HEK293T (cell line): ENCODE measurements at regions not wholly inside any gene's neighbourhood (a gene's known extent, or its start where the extent isn't known, plus 50 kb on each side); places are given as distances from the start of the nearest gene placed in this dataset.

Source experiments
- CTCF ChIA-PET: fragments of 350-600 bp; formaldehyde crosslinking; extraction: SDS; loops from one replicate; lab custom pipeline; 2021; ENCODE audit warnings: antibody characterized with exemption, inconsistent platforms; lab: Yijun Ruan, JAX
- POLR2A ChIA-PET: fragments of 350-600 bp; formaldehyde crosslinking; extraction: SDS; loops from one replicate; lab custom pipeline; 2020; ENCODE audit warnings: antibody characterized with exemption, inconsistent platforms; lab: Yijun Ruan, JAX
- DNase-seq: peaks from one replicate; pipeline ENCODE4 v3.0.0; 2012; ENCODE audit warnings: mixed read lengths; ENCODE audit errors: extremely low spot score
- ARNT ChIP-seq: fragments of 450-650 bp; IDR thresholded peaks from 2 replicates; pipeline ENCODE4 v1.6.1; 2017; ENCODE audit warnings: mild to moderate bottlenecking
- BHLHE40 ChIP-seq: fragments of 450-650 bp; IDR thresholded peaks from 2 replicates; pipeline ENCODE4 v1.6.1; 2016; ENCODE audit warnings: mild to moderate bottlenecking, moderate library complexity, borderline replicate concordance
- CTBP1 ChIP-seq: fragments of 450-650 bp; IDR thresholded peaks from 2 replicates; pipeline ENCODE4 v1.6.1; 2016; ENCODE audit warnings: borderline replicate concordance
- ELF4 ChIP-seq: fragments of 450-650 bp; IDR thresholded peaks from 2 replicates; pipeline ENCODE4 v1.6.1; 2017; ENCODE audit warnings: antibody characterized with exemption
- FOXA1 ChIP-seq: fragments of 450-650 bp; IDR thresholded peaks from 2 replicates; pipeline ENCODE4 v1.6.1; 2016; ENCODE audit warnings: mild to moderate bottlenecking
- FOXK2 ChIP-seq: fragments of 450-650 bp; IDR thresholded peaks from 2 replicates; pipeline ENCODE4 v1.6.1; 2016; ENCODE audit warnings: mild to moderate bottlenecking
- FOXM1 ChIP-seq: fragments of 450-650 bp; IDR thresholded peaks from 2 replicates; pipeline ENCODE4 v1.6.1; 2017; ENCODE audit warnings: mild to moderate bottlenecking, borderline replicate concordance
- HDGF ChIP-seq: fragments of 450-650 bp; IDR thresholded peaks from 2 replicates; pipeline ENCODE4 v1.6.1; 2017; ENCODE audit warnings: antibody characterized with exemption, borderline replicate concordance
- L3MBTL2 ChIP-seq: fragments of 450-650 bp; conservative IDR thresholded peaks from 2 replicates; pipeline ENCODE4 v1.6.1; 2016; ENCODE audit warnings: mild to moderate bottlenecking
- LEF1 ChIP-seq: fragments of 450-650 bp; IDR thresholded peaks from 2 replicates; pipeline ENCODE4 v1.6.1; 2017; ENCODE audit warnings: mild to moderate bottlenecking, borderline replicate concordance
- NFRKB ChIP-seq: fragments of 450-650 bp; IDR thresholded peaks from 2 replicates; pipeline ENCODE4 v1.6.1; 2016; ENCODE audit warnings: mild to moderate bottlenecking, moderate library complexity
- PKNOX1 ChIP-seq: fragments of 450-650 bp; IDR thresholded peaks from 2 replicates; pipeline ENCODE4 v1.6.1; 2016
- SP1 ChIP-seq: fragments of 450-650 bp; IDR thresholded peaks from 2 replicates; pipeline ENCODE4 v1.6.1; 2017
- SUZ12 ChIP-seq: fragments of 450-650 bp; IDR thresholded peaks from 2 replicates; pipeline ENCODE4 v1.6.1; 2016; ENCODE audit warnings: mild to moderate bottlenecking
- TARDBP ChIP-seq: fragments of 450-650 bp; IDR thresholded peaks from 2 replicates; pipeline ENCODE4 v1.6.1; 2016
- ZNF384 ChIP-seq: fragments of 450-650 bp; IDR thresholded peaks from 2 replicates; pipeline ENCODE4 v1.6.1; 2016

DNA sequence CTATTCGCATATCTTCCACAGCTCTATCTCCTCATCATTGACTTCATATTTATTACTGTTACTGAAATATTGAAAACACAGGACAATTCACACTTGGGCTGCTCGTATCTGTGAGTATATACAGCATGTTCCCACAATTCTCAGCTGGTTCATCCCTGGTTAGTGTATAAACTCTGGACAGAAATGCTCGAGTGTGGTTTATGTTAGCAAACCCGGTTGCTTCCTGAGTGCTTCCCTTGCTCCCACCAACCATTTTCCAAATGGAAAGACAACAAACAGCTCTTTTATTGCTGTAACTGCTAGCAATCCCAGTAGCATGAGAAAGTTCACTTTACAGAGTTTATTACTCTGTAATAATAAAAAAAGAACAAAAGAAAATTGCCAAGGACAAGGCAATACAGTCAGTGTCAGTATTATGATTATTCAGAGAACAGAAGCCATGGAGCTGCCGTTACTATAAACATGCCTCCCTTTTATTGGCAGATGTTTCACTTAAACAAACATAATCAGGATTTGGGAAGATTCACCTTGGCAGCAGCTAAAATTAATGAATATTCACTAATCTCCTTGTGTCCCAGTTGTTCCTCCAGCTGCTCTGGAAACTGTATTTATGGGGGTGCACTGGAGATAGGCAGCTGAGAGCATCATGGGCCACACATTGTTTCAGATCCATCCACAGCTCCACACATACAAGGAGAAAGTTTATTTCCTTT lies 134.1 kb upstream of the GUCY1A1 start:
- no peak for DNase-seq
- TF ChIP-seq BHLHE40 (no peak), PKNOX1 (no peak), LEF1 (no peak), ZNF384 (no peak), FOXK2 (no peak), L3MBTL2 (no peak), SP1 (no peak), ELF4 (no peak), HDGF (no peak), SUZ12 (no peak), FOXM1 (no peak), TARDBP (no peak), CTBP1 (no peak), NFRKB (no peak), FOXA1 (no peak)
- ChIA-PET POLR2A (interaction anchor here (0.5 kb wide), 1 partner anchor 88 kb away, joined by 3 read pairs; no protein-coding TSS in a partner anchor), CTCF (interaction anchor here (0.9 kb wide), 1 partner anchor 10 kb away, joined by 4 read pairs; no protein-coding TSS in a partner anchor)

GRCh38 chr4:155530857-155531256 lies 135.8 kb upstream of the GUCY1A1 start:
- TF ChIP-seq ZNF384 (no peak), FOXA1 (no peak), ARNT (no peak), FOXK2 (no peak), BHLHE40 (no peak), SUZ12 (no peak), CTBP1 (no peak), TARDBP (no peak), L3MBTL2 (no peak), SP1 (no peak), ELF4 (no peak), HDGF (no peak), NFRKB (no peak), FOXM1 (no peak), LEF1 (no peak), PKNOX1 (no peak)

DNA sequence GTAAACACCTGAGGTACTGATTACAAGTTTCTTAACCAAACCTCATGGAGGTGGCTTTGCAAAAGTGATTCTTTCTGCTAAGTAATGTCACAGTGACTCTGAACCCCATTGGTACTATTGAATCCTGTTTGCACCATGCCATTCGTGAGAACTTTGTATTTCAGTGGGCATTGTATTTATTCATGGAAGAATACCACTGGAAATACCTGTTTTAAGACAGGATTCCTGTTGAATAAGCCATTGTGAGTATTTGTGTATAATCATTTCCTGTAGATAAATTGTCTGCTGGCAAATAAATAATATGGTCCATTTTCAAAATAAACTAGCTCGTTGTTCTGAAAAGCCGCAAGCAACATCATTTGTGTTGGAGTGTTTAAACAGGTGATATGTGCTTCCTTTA lies 136.4 kb upstream of the GUCY1A1 start:
- POLR2A ChIA-PET: no interaction called here

More at GRCh38 chr4:155530857-155531256, 135.8 kb upstream of the GUCY1A1 start:
- CTCF ChIA-PET: interaction anchor here (0.6 kb wide), 1 partner anchor 227 kb away, joined by 3 read pairs; no protein-coding TSS in a partner anchor
- POLR2A ChIA-PET: no interaction called here
- DNase-seq: no peak

DNA sequence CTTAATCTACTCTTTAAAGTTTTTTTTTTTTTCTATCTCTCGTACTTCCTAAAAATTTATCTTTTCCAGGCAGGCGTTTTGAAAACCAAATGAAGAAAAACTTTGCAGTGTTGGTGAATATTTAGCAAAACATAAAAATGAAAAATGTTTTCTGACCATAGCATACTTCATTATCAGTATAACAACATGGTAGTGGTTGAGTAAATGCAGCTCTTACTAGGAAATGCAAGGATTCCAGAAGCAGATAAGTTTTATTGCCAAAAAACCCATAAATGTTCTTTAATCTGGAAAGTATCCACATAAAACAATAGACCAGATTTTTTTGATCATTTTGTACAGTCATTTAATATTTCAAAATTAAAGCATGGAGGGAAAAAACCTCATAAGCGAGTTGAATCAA lies 136.9 kb upstream of the GUCY1A1 start:
- DNase-seq: no peak
- TF ChIP-seq NFRKB (no peak), TARDBP (no peak), CTBP1 (no peak), ARNT (no peak), BHLHE40 (no peak), ZNF384 (no peak), HDGF (no peak), L3MBTL2 (no peak), FOXA1 (no peak), SP1 (no peak), ELF4 (no peak), LEF1 (no peak), PKNOX1 (no peak)
- ChIA-PET POLR2A (interaction anchor here (1.0 kb wide), 1 partner anchor 137 kb away, joined by 4 read pairs; the partner anchor contains the start of gene GUCY1A1), CTCF (interaction anchor here (0.5 to 2.0 kb wide), 7 partner anchors 10 to 424 kb away, joined by 3 to 6 read pairs (median 3); partner anchors contain the start of gene CTSO)

More for the DNA sequence above, 136.4 kb upstream of the GUCY1A1 start:
- DNase-seq: no peak
- CTCF ChIA-PET: interaction anchor here (0.5 to 2.0 kb wide), 4 partner anchors 11 to 227 kb away, joined by 3 to 5 read pairs (median 3); no protein-coding TSS in a partner anchor
- TF ChIP-seq FOXA1: no peak
- TF ChIP-seq ZNF384: no peak
- TF ChIP-seq SUZ12: no peak

GRCh38 chr4:155529272-155529671 lies 137.4 kb upstream of the GUCY1A1 start:
- DNase-seq: no peak
- TF ChIP-seq L3MBTL2: no peak
- no peak for TF ChIP-seq ARNT
- no peak for TF ChIP-seq BHLHE40
- no peak for TF ChIP-seq ZNF384
- TF ChIP-seq FOXA1: no peak
- no peak for TF ChIP-seq FOXM1
- TF ChIP-seq LEF1: no peak
- no peak for TF ChIP-seq PKNOX1
- no peak for TF ChIP-seq NFRKB
- no peak for TF ChIP-seq CTBP1
- no peak for TF ChIP-seq SUZ12
- no peak for TF ChIP-seq HDGF
- TF ChIP-seq FOXK2: no peak
- no peak for TF ChIP-seq SP1
- no peak for TF ChIP-seq TARDBP
- POLR2A ChIA-PET: interaction anchor here (1.0 kb wide), 1 partner anchor 137 kb away, joined by 4 read pairs; the partner anchor contains the start of gene GUCY1A1
- CTCF ChIA-PET: interaction anchor here (0.6 to 2.0 kb wide), 8 partner anchors 10 to 424 kb away, joined by 3 to 6 read pairs (median 3); partner anchors contain the start of gene CTSO
